ENCODE measurements at regions not wholly inside any gene's neighbourhood (a gene's known extent, or its start where the extent isn't known, plus 50 kb on each side); places are given as distances from the start of the nearest gene placed in this dataset.

GRCh38 chr5:158614951-158615350, 484.8 kb downstream of the EBF1 start:
- H3K9me3 Mint-ChIP-seq: no peaks in the 10 kb centered on the region
- no peak overlapping the region for H3K27ac Mint-ChIP-seq
- no peaks in the 10 kb centered on the region for H3K36me3 Mint-ChIP-seq
- no peak for ATAC-seq
- DNase-seq (ENCODE audit: low spot score in 2 of 2): no peak

- Mint-ChIP-seq H3K27ac (no peak overlapping the region), H3K9me3 (no peaks in the 10 kb centered on the region), H3K36me3 (no peaks in the 10 kb centered on the region)
- DNase-seq (ENCODE audit: low spot score in 2 of 2) (no peak), ATAC-seq (no peak)
These were observed 488.1 kb downstream of the EBF1 start for GRCh38 chr5:158611581-158611980.

GRCh38 chr5:158610051-158610415, 489.7 kb downstream of the EBF1 start:
- Mint-ChIP-seq H3K36me3 (no peaks in the 10 kb centered on the region), H3K9me3 (no peaks in the 10 kb centered on the region), H3K27ac (no peak overlapping the region)
- ATAC-seq: no peak
- DNase-seq (ENCODE audit: low spot score in 2 of 2): no peak

GRCh38 chr5:158609333-158610050, 490.2 kb downstream of the EBF1 start:
- H3K9me3 Mint-ChIP-seq: no peaks in the 10 kb centered on the region
- no peak for DNase-seq (ENCODE audit: low spot score in 2 of 2)
- H3K27ac Mint-ChIP-seq: no peak overlapping the region
- no peaks in the 10 kb centered on the region for H3K36me3 Mint-ChIP-seq
- no peak for ATAC-seq

- H3K36me3 Mint-ChIP-seq: no peaks in the 10 kb centered on the region
- H3K27ac Mint-ChIP-seq: no peak overlapping the region
- ATAC-seq (no peak), DNase-seq (ENCODE audit: low spot score in 2 of 2) (no peak)
- H3K9me3 Mint-ChIP-seq: no peaks in the 10 kb centered on the region
These were observed 492.6 kb downstream of the EBF1 start for GRCh38 chr5:158607088-158607487.

GRCh38 chr5:158606233-158606632, 493.5 kb downstream of the EBF1 start:
- Mint-ChIP-seq H3K9me3 (no peaks in the 10 kb centered on the region), H3K36me3 (no peaks in the 10 kb centered on the region), H3K27ac (no peak overlapping the region)
- no peak for ATAC-seq
- DNase-seq (ENCODE audit: low spot score in 2 of 2): no peak

GRCh38 chr5:158602981-158603380, 496.7 kb downstream of the EBF1 start:
- H3K27ac Mint-ChIP-seq: no peak overlapping the region
- no peak for ATAC-seq
- DNase-seq (ENCODE audit: low spot score in 2 of 2): no peak
- H3K36me3 Mint-ChIP-seq: no peaks in the 10 kb centered on the region
- H3K9me3 Mint-ChIP-seq: no peaks in the 10 kb centered on the region

GRCh38 chr5:158601118-158601517, 498.6 kb downstream of the EBF1 start:
- DNase-seq (ENCODE audit: low spot score in 2 of 2) (no peak), ATAC-seq (no peak)
- Mint-ChIP-seq H3K36me3 (no peaks in the 10 kb centered on the region), H3K9me3 (no peaks in the 10 kb centered on the region), H3K27ac (no peak overlapping the region)

- H3K27ac Mint-ChIP-seq: no peak overlapping the region
- DNase-seq (ENCODE audit: low spot score in 2 of 2) (no peak), ATAC-seq (no peak)
- no peaks in the 10 kb centered on the region for H3K36me3 Mint-ChIP-seq
- no peaks in the 10 kb centered on the region for H3K9me3 Mint-ChIP-seq
These were observed 499.0 kb downstream of the EBF1 start for GRCh38 chr5:158600679-158601078.

- Mint-ChIP-seq H3K27ac (no peak overlapping the region), H3K9me3 (no peaks in the 10 kb centered on the region), H3K36me3 (no peaks in the 10 kb centered on the region)
- DNase-seq (ENCODE audit: low spot score in 2 of 2) (no peak), ATAC-seq (no peak)
These were observed 500.6 kb downstream of the EBF1 start for GRCh38 chr5:158599157-158599556.

GRCh38 chr5:158594595-158595242, 505.0 kb downstream of the EBF1 start:
- Mint-ChIP-seq H3K36me3 (no peaks in the 10 kb centered on the region), H3K9me3 (no peaks in the 10 kb centered on the region), H3K27ac (no peak overlapping the region)
- no peak for DNase-seq (ENCODE audit: low spot score in 2 of 2)
- ATAC-seq: no peak

GRCh38 chr5:158593925-158594324, 505.8 kb downstream of the EBF1 start:
- no peaks in the 10 kb centered on the region for H3K9me3 Mint-ChIP-seq
- DNase-seq (ENCODE audit: low spot score in 2 of 2) (no peak), ATAC-seq (no peak)
- H3K27ac Mint-ChIP-seq: no peak overlapping the region
- no peaks in the 10 kb centered on the region for H3K36me3 Mint-ChIP-seq

GRCh38 chr5:158591301-158591863, 508.3 kb downstream of the EBF1 start:
- Mint-ChIP-seq H3K9me3 (no peaks in the 10 kb centered on the region), H3K27ac (no peak overlapping the region), H3K36me3 (no peaks in the 10 kb centered on the region)
- ATAC-seq (no peak), DNase-seq (ENCODE audit: low spot score in 2 of 2) (no peak)

- no peak for ATAC-seq
- Mint-ChIP-seq H3K36me3 (peaks cover 5% of the 10 kb centered on the region in 2 donors), H3K27ac (no peak overlapping the region)
These were observed 508.9 kb downstream of the EBF1 start for GRCh38 chr5:158590746-158591300.

GRCh38 chr5:158589939-158590338, 509.8 kb downstream of the EBF1 start:
- no peak for ATAC-seq
- peaks cover 5 to 12% of the 10 kb centered on the region in 2 donors for H3K36me3 Mint-ChIP-seq
- no peak for DNase-seq (ENCODE audit: low spot score in 2 of 2)
- no peak overlapping the region for H3K27ac Mint-ChIP-seq
- peaks cover 8 to 12% of the 10 kb centered on the region in 2 donors for H3K9me3 Mint-ChIP-seq

More at GRCh38 chr5:158590746-158591300, 508.9 kb downstream of the EBF1 start:
- no peak for DNase-seq (ENCODE audit: low spot score in 2 of 2)
- peaks cover 3 to 5% of the 10 kb centered on the region in 2 donors for H3K9me3 Mint-ChIP-seq

GRCh38 chr5:158588617-158589016, 511.1 kb downstream of the EBF1 start:
- ATAC-seq: no peak
- no peak for DNase-seq (ENCODE audit: low spot score in 2 of 2)
- Mint-ChIP-seq H3K27ac (no peak overlapping the region), H3K9me3 (peaks cover 13 to 18% of the 10 kb centered on the region in 2 donors), H3K36me3 (peaks cover 11 to 17% of the 10 kb centered on the region in 2 donors)

- no peak for ATAC-seq
- Mint-ChIP-seq H3K27ac (no peak overlapping the region), H3K9me3 (peaks cover 13 to 18% of the 10 kb centered on the region in 2 donors), H3K36me3 (peaks cover 11 to 17% of the 10 kb centered on the region in 2 donors)
- no peak for DNase-seq (ENCODE audit: low spot score in 2 of 2)
These were observed 513.7 kb downstream of the EBF1 start for GRCh38 chr5:158586054-158586453.

Measured in activated naive CD4-positive, alpha-beta T cell treated with anti-CD3 and anti-CD28 coated beads, Interleukin-2, amount 50 U/mL, for 72 hours (primary cell).